ENCODE measurements at regions not wholly inside any gene's neighbourhood (a gene's known extent, or its start where the extent isn't known, plus 50 kb on each side); places are given as distances from the start of the nearest gene placed in this dataset.

GRCh38 chr10:59047180-59047579, 129.3 kb upstream of the PHYHIPL start:
- no peak for TF ChIP-seq CEBPB (IDR thresholded peaks at IDR 0.05; ENCODE audit: low read depth, low read length)
- no peak for TF ChIP-seq NFE2L2 (IDR thresholded peaks at IDR 0.05; ENCODE audit: low read depth, low read length)
- no peak for TF ChIP-seq MAFK (IDR thresholded peaks at IDR 0.05; ENCODE audit: low read depth, low read length)
- no peak for TF ChIP-seq BHLHE40 (IDR thresholded peaks at IDR 0.05; ENCODE audit: low read depth, low read length)
- TF ChIP-seq CHD1 (IDR thresholded peaks at IDR 0.05; ENCODE audit: low read depth, low read length) = no peak
- no peak for TF ChIP-seq RAD21 (IDR thresholded peaks at IDR 0.05; ENCODE audit: low read length)
- TF ChIP-seq MXI1 (IDR thresholded peaks at IDR 0.05; ENCODE audit: borderline replicate concordance, low read depth, low read length) = no peak
- TF ChIP-seq RCOR1 (IDR thresholded peaks at IDR 0.05; ENCODE audit: insufficient replicate concordance, low read length) = no peak
- no peak for TF ChIP-seq FOS (IDR thresholded peaks at IDR 0.05; ENCODE audit: low read depth, low read length)
- TF ChIP-seq MAZ (IDR thresholded peaks at IDR 0.05; ENCODE audit: borderline replicate concordance, low read depth, low read length) = no peak
- TF ChIP-seq, protein P1, sequence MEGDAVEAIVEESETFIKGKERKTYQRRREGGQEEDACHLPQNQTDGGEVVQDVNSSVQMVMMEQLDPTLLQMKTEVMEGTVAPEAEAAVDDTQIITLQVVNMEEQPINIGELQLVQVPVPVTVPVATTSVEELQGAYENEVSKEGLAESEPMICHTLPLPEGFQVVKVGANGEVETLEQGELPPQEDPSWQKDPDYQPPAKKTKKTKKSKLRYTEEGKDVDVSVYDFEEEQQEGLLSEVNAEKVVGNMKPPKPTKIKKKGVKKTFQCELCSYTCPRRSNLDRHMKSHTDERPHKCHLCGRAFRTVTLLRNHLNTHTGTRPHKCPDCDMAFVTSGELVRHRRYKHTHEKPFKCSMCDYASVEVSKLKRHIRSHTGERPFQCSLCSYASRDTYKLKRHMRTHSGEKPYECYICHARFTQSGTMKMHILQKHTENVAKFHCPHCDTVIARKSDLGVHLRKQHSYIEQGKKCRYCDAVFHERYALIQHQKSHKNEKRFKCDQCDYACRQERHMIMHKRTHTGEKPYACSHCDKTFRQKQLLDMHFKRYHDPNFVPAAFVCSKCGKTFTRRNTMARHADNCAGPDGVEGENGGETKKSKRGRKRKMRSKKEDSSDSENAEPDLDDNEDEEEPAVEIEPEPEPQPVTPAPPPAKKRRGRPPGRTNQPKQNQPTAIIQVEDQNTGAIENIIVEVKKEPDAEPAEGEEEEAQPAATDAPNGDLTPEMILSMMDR (conservative IDR thresholded peaks at IDR 0.05; ENCODE audit: low read depth, low read length) = no peak
- no peak for TF ChIP-seq ELK1 (IDR thresholded peaks at IDR 0.05; ENCODE audit: borderline replicate concordance, low read depth, low read length)
- no peak for TF ChIP-seq POLR2A (IDR thresholded peaks at IDR 0.05; ENCODE audit: low read depth, low read length)
- TF ChIP-seq USF2 (IDR thresholded peaks at IDR 0.05; ENCODE audit: low read depth, low read length) = no peak
- WGBS, 2 experiments (ENCODE audit: extremely low coverage in 2 of 2, insufficient read length in 1 of 2) = no CpG with 5 or more reads among the region's 4 CpGs
- Histone ChIP-seq H3K9me3 (ENCODE audit: control insufficient read depth, insufficient read depth, low read length) (no peaks in the 10 kb centered on the region), H2BK5ac (ENCODE audit: low read depth, low read length, poor library complexity, severe bottlenecking) (no peak overlapping the region), H2AFZ (replicated peaks; ENCODE audit: low read length, poor library complexity) (no peak overlapping the region), H3K4me1 (ENCODE audit: control insufficient read depth, insufficient read depth, low read length) (no peaks in the 10 kb centered on the region), H3K14ac (replicated peaks; ENCODE audit: low read depth, low read length) (no peak overlapping the region), H3K18ac (ENCODE audit: low read depth, low read length) (no peak overlapping the region), H3K36me3 (ENCODE audit: control insufficient read depth, insufficient read depth, low read length) (no peaks in the 10 kb centered on the region), H3K23ac (ENCODE audit: low read depth, low read length) (no peak overlapping the region), H3K27ac (ENCODE audit: insufficient read depth, low read length) (no peak overlapping the region), H3K9me1 (ENCODE audit: insufficient read depth, low read length) (no peaks in the 10 kb centered on the region), H4K5ac (ENCODE audit: low read depth, low read length) (no peak overlapping the region), H3K79me1 (ENCODE audit: low read depth in 1 of 2, low read length in 2 of 2) (no peaks in the 10 kb centered on the region), H2BK15ac (ENCODE audit: low read depth, low read length) (no peak overlapping the region), H4K8ac (ENCODE audit: low read depth in 2 of 2, low read length in 2 of 2) (no peak overlapping the region), H3K9ac (ENCODE audit: low read depth, low read length) (no peak overlapping the region), H3K4me3 (ENCODE audit: insufficient read depth, low read depth, low read length) (no peak overlapping the region), H3K4me2 (ENCODE audit: low read depth, low read length) (no peak overlapping the region), H2AK5ac (ENCODE audit: low read depth, low read length) (no peak overlapping the region), H3K27me3 (ENCODE audit: control insufficient read depth, insufficient read depth, low read length) (no peaks in the 10 kb centered on the region), H4K91ac (ENCODE audit: insufficient read depth, low read depth, low read length) (no peak overlapping the region), H2AK9ac (replicated peaks; ENCODE audit: low read depth, low read length, poor library complexity) (no peak overlapping the region), H3K4ac (ENCODE audit: low read depth, low read length) (no peak overlapping the region), H2BK120ac (ENCODE audit: low read depth, low read length) (no peak overlapping the region), H2BK20ac (ENCODE audit: low read depth, low read length) (no peak overlapping the region), H3K56ac (ENCODE audit: extremely low read depth, insufficient read depth, low read length) (no peak overlapping the region), H4K20me1 (ENCODE audit: insufficient read depth, low read length) (no peaks in the 10 kb centered on the region)
- DNase-seq (no peak), ATAC-seq (ENCODE audit: low read depth) (no peak)
- in situ Hi-C loops (cut with MboI; ENCODE audit: low sequenced_read_pairs) = no loop called here
- ChIA-PET CTCF (no interaction called here), POLR2A (ENCODE audit: unreplicated experiment) (no interaction called here)
- intact Hi-C loops (cut with micrococcal nuclease) = no loop called here
- dilution Hi-C loops (cut with HindIII; ENCODE audit: low sequenced_read_pairs, unreplicated experiment) = no loop called here
- no TSS peak for BruUV-seq (replicated peaks)
